GM12875 (cell line): ENCODE measurements at regions not wholly inside any gene's neighbourhood (a gene's known extent, or its start where the extent isn't known, plus 50 kb on each side); places are given as distances from the start of the nearest gene placed in this dataset.

Source experiments
- H3K4me3 ChIP-seq: one replicate; pipeline ENCODE4 v1.5.1; 2011; ENCODE audit warnings: low read depth, low read length, control low read depth
- TF ChIP-seq, protein P1 (sequence below): IDR thresholded peaks from 2 replicates; pipeline ENCODE4 v1.5.1; 2011; ENCODE audit warnings: low read depth, mild to moderate bottlenecking, control low read depth, inconsistent platforms, low read length, moderate library complexity, borderline replicate concordance; ENCODE audit not compliant: insufficient read depth

- no peak overlapping the region for H3K4me3 ChIP-seq
- TF ChIP-seq, protein P1, sequence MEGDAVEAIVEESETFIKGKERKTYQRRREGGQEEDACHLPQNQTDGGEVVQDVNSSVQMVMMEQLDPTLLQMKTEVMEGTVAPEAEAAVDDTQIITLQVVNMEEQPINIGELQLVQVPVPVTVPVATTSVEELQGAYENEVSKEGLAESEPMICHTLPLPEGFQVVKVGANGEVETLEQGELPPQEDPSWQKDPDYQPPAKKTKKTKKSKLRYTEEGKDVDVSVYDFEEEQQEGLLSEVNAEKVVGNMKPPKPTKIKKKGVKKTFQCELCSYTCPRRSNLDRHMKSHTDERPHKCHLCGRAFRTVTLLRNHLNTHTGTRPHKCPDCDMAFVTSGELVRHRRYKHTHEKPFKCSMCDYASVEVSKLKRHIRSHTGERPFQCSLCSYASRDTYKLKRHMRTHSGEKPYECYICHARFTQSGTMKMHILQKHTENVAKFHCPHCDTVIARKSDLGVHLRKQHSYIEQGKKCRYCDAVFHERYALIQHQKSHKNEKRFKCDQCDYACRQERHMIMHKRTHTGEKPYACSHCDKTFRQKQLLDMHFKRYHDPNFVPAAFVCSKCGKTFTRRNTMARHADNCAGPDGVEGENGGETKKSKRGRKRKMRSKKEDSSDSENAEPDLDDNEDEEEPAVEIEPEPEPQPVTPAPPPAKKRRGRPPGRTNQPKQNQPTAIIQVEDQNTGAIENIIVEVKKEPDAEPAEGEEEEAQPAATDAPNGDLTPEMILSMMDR = no peak
Observed at GRCh38 chr11:45026835-45027234, 76.2 kb upstream of the TP53I11 start.

DNA sequence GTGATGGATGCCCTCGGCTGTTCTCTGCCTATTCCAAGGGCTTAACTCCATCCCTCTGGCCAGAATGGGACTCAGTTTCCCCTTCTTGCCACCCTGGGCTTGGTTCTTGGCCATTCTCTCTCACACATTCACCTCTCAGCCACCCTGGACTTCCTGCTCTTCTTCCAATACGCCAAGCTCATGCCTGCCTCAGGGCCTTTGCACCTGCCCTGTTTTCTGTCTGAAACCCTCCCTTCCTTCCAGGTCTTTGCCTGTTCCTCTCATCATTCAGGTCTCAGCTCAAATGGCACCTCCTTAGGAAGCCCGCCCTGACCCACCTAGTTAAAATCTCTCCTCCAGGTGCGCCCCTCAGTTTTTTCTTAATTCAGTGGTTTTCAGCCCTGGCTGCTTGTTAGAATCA is 76.6 kb upstream of the TP53I11 start:
- no peak overlapping the region for H3K4me3 ChIP-seq
- TF ChIP-seq, protein P1 = no peak

DNA sequence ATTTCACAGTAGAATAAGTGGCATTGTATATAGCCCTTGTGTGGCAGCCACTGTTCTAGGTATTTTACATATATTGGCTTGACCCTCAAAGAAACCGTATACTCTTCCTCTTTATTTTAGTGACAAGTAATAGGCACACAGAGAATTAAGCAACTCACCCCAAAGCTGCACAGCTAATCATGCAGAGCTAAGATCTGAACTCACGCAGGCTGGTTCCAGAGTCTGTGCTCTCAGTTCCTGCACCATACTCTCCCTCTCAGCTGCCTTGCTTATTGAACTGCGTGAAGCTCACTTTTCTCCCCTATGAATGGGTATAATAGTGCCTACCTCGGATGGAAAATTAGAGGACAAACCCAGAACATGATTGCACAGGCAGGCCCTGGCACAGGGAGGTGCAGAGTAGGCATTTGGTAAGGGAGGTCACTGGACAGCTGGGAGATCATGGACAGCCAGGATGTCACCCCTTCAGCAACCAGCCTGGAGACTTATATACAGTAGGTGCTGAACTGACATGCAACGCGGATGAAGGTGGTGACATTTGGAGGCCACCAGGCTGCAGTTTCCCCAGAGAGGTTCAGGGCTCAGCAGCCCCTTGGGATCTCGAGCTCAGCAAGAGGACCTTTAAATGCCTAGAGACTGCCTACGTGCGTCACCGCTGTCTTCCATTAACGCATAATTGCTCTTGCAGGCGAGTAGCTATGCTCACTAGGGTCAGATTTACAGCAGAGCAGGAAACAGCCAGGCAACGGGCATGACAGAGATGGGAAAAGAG is 78.4 kb upstream of the TP53I11 start:
- TF ChIP-seq, protein P1 = no peak
- H3K4me3 ChIP-seq = no peak overlapping the region

- H3K4me3 ChIP-seq = no peak overlapping the region
- TF ChIP-seq, protein P1 = no peak
Observed at GRCh38 chr11:45030778-45031177, 80.1 kb upstream of the TP53I11 start.

GRCh38 chr11:45031912-45032519 is 81.3 kb upstream of the TP53I11 start:
- TF ChIP-seq, protein P1 = no peak
- no peak overlapping the region for H3K4me3 ChIP-seq

- TF ChIP-seq, protein P1 = no peak
- H3K4me3 ChIP-seq = no peak overlapping the region
Observed at GRCh38 chr11:45035413-45035812, 84.7 kb upstream of the TP53I11 start.

- no peak overlapping the region for H3K4me3 ChIP-seq
- TF ChIP-seq, protein P1 = no peak
Observed at GRCh38 chr11:45036010-45036409, 85.3 kb upstream of the TP53I11 start.
